ENCODE measurements at regions not wholly inside any gene's neighbourhood (a gene's known extent, or its start where the extent isn't known, plus 50 kb on each side); places are given as distances from the start of the nearest gene placed in this dataset.

- TF ChIP-seq CTCF (IDR thresholded peaks at IDR 0.05), result no peak
- Mint-ChIP-seq H3K27ac (ENCODE audit: unreplicated experiment) (no peak overlapping the region), H3K9me3 (ENCODE audit: low read depth) (no peaks in the 10 kb centered on the region), H3K36me3 (ENCODE audit: low read depth) (no peaks in the 10 kb centered on the region), H3K27me3 (ENCODE audit: low read depth) (no peaks in the 10 kb centered on the region), H3K4me3 (ENCODE audit: unreplicated experiment) (no peak overlapping the region), H3K4me1 (ENCODE audit: low read depth) (no peaks in the 10 kb centered on the region)
- no peak for DNase-seq (ENCODE audit: low spot score)
Measured at GRCh38 chr1:187443939-187444338, 615.2 kb downstream of the PLA2G4A start.

GRCh38 chr1:187445066-187445465 is 616.3 kb downstream of the PLA2G4A start:
- no peak overlapping the region for H3K27ac Mint-ChIP-seq (ENCODE audit: unreplicated experiment)
- TF ChIP-seq CTCF (IDR thresholded peaks at IDR 0.05), result no peak
- H3K9me3 Mint-ChIP-seq (ENCODE audit: low read depth), result no peaks in the 10 kb centered on the region
- no peaks in the 10 kb centered on the region for H3K36me3 Mint-ChIP-seq (ENCODE audit: low read depth)
- no peak overlapping the region for H3K4me3 Mint-ChIP-seq (ENCODE audit: unreplicated experiment)
- no peaks in the 10 kb centered on the region for H3K4me1 Mint-ChIP-seq (ENCODE audit: low read depth)
- no peak for DNase-seq (ENCODE audit: low spot score)
- H3K27me3 Mint-ChIP-seq (ENCODE audit: low read depth), result no peaks in the 10 kb centered on the region

- Mint-ChIP-seq H3K4me3 (ENCODE audit: unreplicated experiment) (no peak overlapping the region), H3K9me3 (ENCODE audit: low read depth) (no peaks in the 10 kb centered on the region), H3K4me1 (ENCODE audit: low read depth) (no peaks in the 10 kb centered on the region), H3K27me3 (ENCODE audit: low read depth) (no peaks in the 10 kb centered on the region), H3K36me3 (ENCODE audit: low read depth) (no peaks in the 10 kb centered on the region), H3K27ac (ENCODE audit: unreplicated experiment) (no peak overlapping the region)
- DNase-seq (ENCODE audit: low spot score), result no peak
- TF ChIP-seq CTCF (IDR thresholded peaks at IDR 0.05), result no peak
Measured at GRCh38 chr1:187451238-187451637, 622.5 kb downstream of the PLA2G4A start.

- H3K27me3 Mint-ChIP-seq (ENCODE audit: low read depth), result no peaks in the 10 kb centered on the region
- no peak overlapping the region for H3K27ac Mint-ChIP-seq (ENCODE audit: unreplicated experiment)
- TF ChIP-seq CTCF (IDR thresholded peaks at IDR 0.05), result no peak
- no peaks in the 10 kb centered on the region for H3K9me3 Mint-ChIP-seq (ENCODE audit: low read depth)
- no peak overlapping the region for H3K4me3 Mint-ChIP-seq (ENCODE audit: unreplicated experiment)
- no peaks in the 10 kb centered on the region for H3K4me1 Mint-ChIP-seq (ENCODE audit: low read depth)
- H3K36me3 Mint-ChIP-seq (ENCODE audit: low read depth), result no peaks in the 10 kb centered on the region
- DNase-seq (ENCODE audit: low spot score), result no peak
Measured at GRCh38 chr1:187454010-187454409, 625.3 kb downstream of the PLA2G4A start.

- H3K36me3 Mint-ChIP-seq (ENCODE audit: low read depth), result no peaks in the 10 kb centered on the region
- no peaks in the 10 kb centered on the region for H3K27me3 Mint-ChIP-seq (ENCODE audit: low read depth)
Measured at GRCh38 chr1:187456446-187456845, 627.7 kb downstream of the PLA2G4A start.

More at GRCh38 chr1:187456446-187456845, 627.7 kb downstream of the PLA2G4A start:
- H3K4me1 Mint-ChIP-seq (ENCODE audit: low read depth), result no peaks in the 10 kb centered on the region
- H3K27ac Mint-ChIP-seq (ENCODE audit: unreplicated experiment), result no peak overlapping the region
- H3K9me3 Mint-ChIP-seq (ENCODE audit: low read depth), result no peaks in the 10 kb centered on the region
- no peak for TF ChIP-seq CTCF (IDR thresholded peaks at IDR 0.05)
- no peak for DNase-seq (ENCODE audit: low spot score)
- H3K4me3 Mint-ChIP-seq (ENCODE audit: unreplicated experiment), result no peak overlapping the region

Data from chondrocyte (in vitro differentiated cells).